PC-3 (cell line): ENCODE measurements at regions not wholly inside any gene's neighbourhood (a gene's known extent, or its start where the extent isn't known, plus 50 kb on each side); places are given as distances from the start of the nearest gene placed in this dataset.
A peak's percentile ranks its signal among the peaks of the same experiment; 100 is the strongest.

Source experiments
- ATAC-seq: fragments of 200-7000 bp; cut with Tn5 transposase; 2 replicates; pipeline ENCODE4 v1.9.1; 2020; ENCODE audit warnings: mild to moderate bottlenecking, moderate library complexity
- BruUV-seq: library from RNA; stranded (reverse); fragments of 400-500 nt; replicated peaks from 2 replicates; lab custom pipeline; 2021; lab: Mats Ljungman, UMichigan
- CTCF ChIA-PET: fragments of 300-600 bp; sonication (Branson Sonifier 250); formaldehyde crosslinking; loops from one replicate; lab custom pipeline; 2022; ENCODE audit warnings: antibody characterized with exemption; lab: Charles Lee
- POLR2A ChIA-PET: fragments of 300-600 bp; sonication (Branson Sonifier 250); formaldehyde crosslinking; loops from one replicate; lab custom pipeline; 2022; ENCODE audit warnings: antibody characterized with exemption; ENCODE audit not compliant: unreplicated experiment; lab: Charles Lee
- DNase-seq: peaks from one replicate; pipeline ENCODE4 v3.0.0-alpha.2; 2015
- H2AFZ ChIP-seq: fragments of 300-600 bp; sonication (generic); 2 replicates; pipeline ENCODE4 v1.6.0; 2016; ENCODE audit warnings: antibody characterized with exemption, low read length
- H3F3A ChIP-seq: fragments of 300-600 bp; sonication (generic); one replicate; pipeline ENCODE4 v1.6.0; 2017; ENCODE audit warnings: antibody characterized with exemption, low read length, control low read depth, mild to moderate bottlenecking; ENCODE audit not compliant: unreplicated experiment
- H3K27ac ChIP-seq: fragments of 300-600 bp; sonication (generic); 2 replicates; pipeline ENCODE4 v1.5.1; 2016; ENCODE audit warnings: mild to moderate bottlenecking, low read length
- H3K27me3 ChIP-seq: fragments of 300-600 bp; sonication (generic); 2 replicates; pipeline ENCODE4 v1.6.1; 2016; ENCODE audit warnings: low read length, mixed read lengths
- H3K36me3 ChIP-seq: fragments of 300-600 bp; sonication (generic); 2 replicates; pipeline ENCODE4 v1.6.1; 2016; ENCODE audit warnings: low read depth, mixed run types, low read length, mixed read lengths
- H3K4me1 ChIP-seq: fragments of 300-600 bp; sonication (generic); 2 replicates; pipeline ENCODE4 v1.5.1; 2016; ENCODE audit warnings: low read length; ENCODE audit not compliant: insufficient read depth
- H3K4me2 ChIP-seq: fragments of 300-600 bp; sonication (generic); 2 replicates; pipeline ENCODE4 v1.6.0; 2016; ENCODE audit warnings: low read length
- H3K4me3 ChIP-seq: fragments of 300-600 bp; sonication (generic); 2 replicates; pipeline ENCODE4 v1.5.1; 2016; ENCODE audit warnings: mild to moderate bottlenecking, low read length, mixed read lengths
- H3K79me2 ChIP-seq: fragments of 300-600 bp; sonication (generic); 2 replicates; pipeline ENCODE4 v1.6.1; 2017; ENCODE audit warnings: low read length, mixed read lengths
- H3K9ac ChIP-seq: fragments of 300-600 bp; sonication (generic); 2 replicates; pipeline ENCODE4 v1.6.0; 2016; ENCODE audit warnings: mild to moderate bottlenecking, low read length
- H3K9me2 ChIP-seq: fragments of 300-600 bp; sonication (generic); replicated peaks from 2 replicates; pipeline ENCODE4 v1.6.1; 2016; ENCODE audit warnings: mixed run types, low read length, mixed read lengths
- H3K9me3 ChIP-seq: fragments of 300-600 bp; sonication (generic); 2 replicates; pipeline ENCODE4 v1.6.1; 2016; ENCODE audit warnings: low read length, mixed read lengths
- H4K20me1 ChIP-seq: fragments of 300-600 bp; sonication (generic); 2 replicates; pipeline ENCODE4 v1.6.1; 2016; ENCODE audit warnings: low read length, mixed read lengths
- CTCF ChIP-seq: fragments of 300-600 bp; sonication (generic); conservative IDR thresholded peaks from 2 replicates; pipeline ENCODE4 v1.5.1; 2017; ENCODE audit warnings: antibody characterized with exemption, low read depth, mild to moderate bottlenecking, low read length
- EZH2 ChIP-seq: fragments of 300-600 bp; sonication (generic); IDR thresholded peaks from one replicate; pipeline ENCODE4 v1.6.1; 2017; ENCODE audit warnings: antibody characterized with exemption, mild to moderate bottlenecking, low read length; ENCODE audit not compliant: unreplicated experiment
- EZH2phosphoT487 ChIP-seq: fragments of 300-600 bp; sonication (generic); IDR thresholded peaks from 2 replicates; pipeline ENCODE4 v1.6.1; 2018; ENCODE audit warnings: mild to moderate bottlenecking, antibody characterized with exemption, low read length, borderline replicate concordance
- intact Hi-C: fragments of 100-400 bp; cut with micrococcal nuclease; formaldehyde crosslinking; loops from 2 replicates; pipeline ENCODE4 v1.9.0; 2023

GRCh38 chr2:153165021-153165420, 313.5 kb downstream of the RPRM start:
- no TSS peak for BruUV-seq
- no peaks in the 10 kb centered on the region for H3K4me1 ChIP-seq
- TF ChIP-seq CTCF (no peak), EZH2phosphoT487 (no peak), EZH2 (no peak)
- no peak for ATAC-seq
- DNase-seq = no peak
- no peak overlapping the region for H3K9ac ChIP-seq
- H3K27me3 ChIP-seq = 0 out of 2 replicates have a peak, but pooled peaks cover 5% of the 10 kb centered on the region
- CTCF ChIA-PET = no interaction called here
- H3K9me3 ChIP-seq = no peaks in the 10 kb centered on the region
- no peak overlapping the region for H3K4me3 ChIP-seq
- H3K79me2 ChIP-seq = no peaks in the 10 kb centered on the region
- no peaks in the 10 kb centered on the region for H3F3A ChIP-seq
- H3K4me2 ChIP-seq = no peak overlapping the region
- H2AFZ ChIP-seq = no peak overlapping the region
- intact Hi-C loops = no loop called here
- no peaks in the 10 kb centered on the region for H3K9me2 ChIP-seq
- POLR2A ChIA-PET = no interaction called here
- no peak overlapping the region for H3K27ac ChIP-seq
- H3K36me3 ChIP-seq = no peaks in the 10 kb centered on the region
- H4K20me1 ChIP-seq = no peaks in the 10 kb centered on the region

DNA sequence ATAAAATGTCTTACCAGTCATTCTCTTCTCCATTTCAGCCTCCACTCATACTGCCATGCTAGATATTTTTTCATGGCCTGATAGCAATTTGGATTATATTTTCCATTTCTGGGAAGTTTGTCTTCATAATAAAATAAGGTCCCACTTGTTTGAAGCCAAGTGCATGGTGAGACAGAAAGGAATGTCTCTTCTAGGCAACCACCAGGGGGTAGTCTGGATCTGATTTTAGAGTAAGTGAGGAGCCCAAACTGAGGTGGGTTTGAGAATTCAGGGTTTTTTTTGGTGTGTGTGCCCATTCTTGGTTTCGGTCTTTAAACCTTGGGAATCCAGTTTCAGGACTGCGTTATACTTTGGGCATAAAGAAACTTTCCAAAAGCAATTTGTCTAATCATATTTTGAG, 315.5 kb downstream of the RPRM start:
- H2AFZ ChIP-seq = no peak overlapping the region
- no peaks in the 10 kb centered on the region for H3K36me3 ChIP-seq
- DNase-seq (peak; percentile 45), ATAC-seq (no peak)
- H3F3A ChIP-seq = no peaks in the 10 kb centered on the region
- intact Hi-C loops = loop anchor here (5.0 kb wide), 1 partner anchor 314 kb away; the partner anchor contains the start of gene RPRM
- BruUV-seq = no TSS peak
- 0 out of 2 replicates have a peak, but pooled peaks cover 5% of the 10 kb centered on the region for H3K27me3 ChIP-seq
- H3K79me2 ChIP-seq = no peaks in the 10 kb centered on the region
- H3K9ac ChIP-seq = no peak overlapping the region
- no peaks in the 10 kb centered on the region for H3K4me1 ChIP-seq
- H3K9me3 ChIP-seq = no peaks in the 10 kb centered on the region
- no peak overlapping the region for H3K4me2 ChIP-seq
- no peak overlapping the region for H3K27ac ChIP-seq
- no peak for TF ChIP-seq EZH2phosphoT487
- TF ChIP-seq EZH2 = no peak
- peak; percentile 78 for TF ChIP-seq CTCF
- no peaks in the 10 kb centered on the region for H3K9me2 ChIP-seq
- no peaks in the 10 kb centered on the region for H4K20me1 ChIP-seq
- ChIA-PET POLR2A (no interaction called here), CTCF (no interaction called here)
- no peak overlapping the region for H3K4me3 ChIP-seq

- H3K4me3 ChIP-seq = no peak overlapping the region
- no peak overlapping the region for H3K27ac ChIP-seq
- H3K4me1 ChIP-seq = no peaks in the 10 kb centered on the region
- no peaks in the 10 kb centered on the region for H3K9me2 ChIP-seq
- H3F3A ChIP-seq = no peaks in the 10 kb centered on the region
- no peak for DNase-seq
- H3K79me2 ChIP-seq = no peaks in the 10 kb centered on the region
- H3K27me3 ChIP-seq = 0 out of 2 replicates have a peak, but pooled peaks cover 2% of the 10 kb centered on the region
- no peak overlapping the region for H3K9ac ChIP-seq
- H3K9me3 ChIP-seq = no peaks in the 10 kb centered on the region
- ChIA-PET POLR2A (no interaction called here), CTCF (no interaction called here)
- H4K20me1 ChIP-seq = no peaks in the 10 kb centered on the region
- no peak overlapping the region for H3K4me2 ChIP-seq
- intact Hi-C loops = no loop called here
- no peak overlapping the region for H2AFZ ChIP-seq
- TF ChIP-seq EZH2 (no peak), CTCF (no peak), EZH2phosphoT487 (no peak)
- H3K36me3 ChIP-seq = no peaks in the 10 kb centered on the region
- ATAC-seq = no peak
- BruUV-seq = no TSS peak
These were observed 321.8 kb downstream of the RPRM start for GRCh38 chr2:153156743-153157142.
